ENCODE measurements at regions not wholly inside any gene's neighbourhood (a gene's known extent, or its start where the extent isn't known, plus 50 kb on each side); places are given as distances from the start of the nearest gene placed in this dataset.

DNA sequence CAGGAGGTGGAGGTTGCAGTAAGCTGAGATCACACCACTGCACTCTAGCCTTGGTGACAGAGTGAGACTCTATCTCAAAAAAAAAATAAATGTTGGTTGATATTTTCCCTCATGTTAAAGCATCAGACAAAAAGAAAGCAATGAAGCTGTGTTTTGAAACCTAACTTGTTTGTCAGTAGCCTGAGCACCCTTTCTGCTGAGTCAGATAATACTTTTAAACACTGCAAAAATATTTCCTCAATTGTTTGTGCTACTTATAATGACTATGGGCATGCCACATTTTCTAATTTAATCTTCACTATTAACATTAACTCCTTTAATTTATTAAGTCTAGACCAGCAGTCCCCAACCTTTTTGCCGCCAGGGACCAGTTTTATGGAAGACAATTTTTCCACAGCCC lies 236.3 kb upstream of the AGAP1 start:
- Histone ChIP-seq H3K36me3 (ENCODE audit: control insufficient read depth, insufficient read depth, low read length) (no peaks in the 10 kb centered on the region), H3K9me3 (no peaks in the 10 kb centered on the region), H3K4me1 (no peaks in the 10 kb centered on the region), H3K4me3 (ENCODE audit: low read depth, low read length) (no peak overlapping the region), H3K27me3 (replicated peaks; ENCODE audit: control insufficient read depth, insufficient read depth, low read length) (no peaks in the 10 kb centered on the region)
- no peaks in the 10 kb centered on the region for H3K9me3 Mint-ChIP-seq (ENCODE audit: unreplicated experiment)
- no peaks in the 10 kb centered on the region for H3K36me3 Mint-ChIP-seq (ENCODE audit: insufficient read depth, unreplicated experiment)
- POLR2A ChIA-PET: no interaction called here
- H3K4me1 Mint-ChIP-seq (ENCODE audit: low read depth, unreplicated experiment): no peaks in the 10 kb centered on the region
- H3K27me3 Mint-ChIP-seq (ENCODE audit: insufficient read depth, unreplicated experiment): peaks cover 3% of the 10 kb centered on the region
- no TSS peak for BruUV-seq (replicated peaks)
- no peak overlapping the region for H3K27ac Mint-ChIP-seq (ENCODE audit: unreplicated experiment)
- CTCF ChIA-PET: no interaction called here
- TF ChIP-seq, protein P1, sequence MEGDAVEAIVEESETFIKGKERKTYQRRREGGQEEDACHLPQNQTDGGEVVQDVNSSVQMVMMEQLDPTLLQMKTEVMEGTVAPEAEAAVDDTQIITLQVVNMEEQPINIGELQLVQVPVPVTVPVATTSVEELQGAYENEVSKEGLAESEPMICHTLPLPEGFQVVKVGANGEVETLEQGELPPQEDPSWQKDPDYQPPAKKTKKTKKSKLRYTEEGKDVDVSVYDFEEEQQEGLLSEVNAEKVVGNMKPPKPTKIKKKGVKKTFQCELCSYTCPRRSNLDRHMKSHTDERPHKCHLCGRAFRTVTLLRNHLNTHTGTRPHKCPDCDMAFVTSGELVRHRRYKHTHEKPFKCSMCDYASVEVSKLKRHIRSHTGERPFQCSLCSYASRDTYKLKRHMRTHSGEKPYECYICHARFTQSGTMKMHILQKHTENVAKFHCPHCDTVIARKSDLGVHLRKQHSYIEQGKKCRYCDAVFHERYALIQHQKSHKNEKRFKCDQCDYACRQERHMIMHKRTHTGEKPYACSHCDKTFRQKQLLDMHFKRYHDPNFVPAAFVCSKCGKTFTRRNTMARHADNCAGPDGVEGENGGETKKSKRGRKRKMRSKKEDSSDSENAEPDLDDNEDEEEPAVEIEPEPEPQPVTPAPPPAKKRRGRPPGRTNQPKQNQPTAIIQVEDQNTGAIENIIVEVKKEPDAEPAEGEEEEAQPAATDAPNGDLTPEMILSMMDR (IDR thresholded peaks at IDR 0.05; ENCODE audit: insufficient read depth in 1 of 2, low read depth in 1 of 2, low read length in 1 of 2, severe bottlenecking in 1 of 2, unreplicated experiment in 1 of 2): no peak
- H3K4me3 Mint-ChIP-seq (ENCODE audit: unreplicated experiment): no peak overlapping the region
- no peak for DNase-seq
- intact Hi-C loops (cut with micrococcal nuclease; ENCODE audit: unreplicated experiment): no loop called here

DNA sequence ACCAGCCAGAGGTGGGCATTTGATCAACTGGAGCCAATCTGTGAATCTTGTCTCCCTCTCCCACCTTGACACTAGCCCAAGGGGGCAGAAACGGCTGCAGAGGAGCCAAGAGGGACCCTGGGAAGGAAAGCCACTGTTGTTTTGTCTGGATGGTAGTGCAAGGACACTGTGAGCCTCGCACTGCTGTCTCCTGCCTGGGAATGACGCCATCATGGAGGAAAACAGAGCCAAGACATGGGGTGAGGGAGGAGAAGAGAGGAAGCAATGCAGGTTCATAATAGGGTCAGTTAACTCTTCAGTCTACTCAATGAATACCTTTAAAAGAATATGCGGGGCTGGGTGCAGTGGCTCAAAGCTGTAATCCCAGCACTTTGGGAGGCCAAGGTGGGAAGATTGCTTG lies 231.1 kb upstream of the AGAP1 start:
- Histone ChIP-seq H3K4me1 (peaks cover 7% of the 10 kb centered on the region), H3K9me3 (no peaks in the 10 kb centered on the region), H3K27me3 (replicated peaks; ENCODE audit: control insufficient read depth, insufficient read depth, low read length) (no peaks in the 10 kb centered on the region), H3K4me3 (ENCODE audit: low read depth, low read length) (no peak overlapping the region), H3K36me3 (ENCODE audit: control insufficient read depth, insufficient read depth, low read length) (no peaks in the 10 kb centered on the region)
- Mint-ChIP-seq H3K4me1 (ENCODE audit: low read depth, unreplicated experiment) (no peaks in the 10 kb centered on the region), H3K9me3 (ENCODE audit: unreplicated experiment) (no peaks in the 10 kb centered on the region), H3K36me3 (ENCODE audit: insufficient read depth, unreplicated experiment) (no peaks in the 10 kb centered on the region), H3K27ac (ENCODE audit: unreplicated experiment) (no peak overlapping the region), H3K4me3 (ENCODE audit: unreplicated experiment) (no peak overlapping the region), H3K27me3 (ENCODE audit: insufficient read depth, unreplicated experiment) (no peaks in the 10 kb centered on the region)
- TF ChIP-seq, protein P1 (IDR thresholded peaks at IDR 0.05; ENCODE audit: insufficient read depth in 1 of 2, low read depth in 1 of 2, low read length in 1 of 2, severe bottlenecking in 1 of 2, unreplicated experiment in 1 of 2): no peak
- ChIA-PET CTCF (no interaction called here), POLR2A (interaction anchor here (0.6 kb wide), 1 partner anchor 34 kb away, joined by 5 read pairs; no protein-coding TSS in a partner anchor)
- no TSS peak for BruUV-seq (replicated peaks)
- intact Hi-C loops (cut with micrococcal nuclease; ENCODE audit: unreplicated experiment): loop anchor here (2.0 kb wide), 1 partner anchor 126 kb away; no protein-coding TSS in a partner anchor
- DNase-seq: no peak

DNA sequence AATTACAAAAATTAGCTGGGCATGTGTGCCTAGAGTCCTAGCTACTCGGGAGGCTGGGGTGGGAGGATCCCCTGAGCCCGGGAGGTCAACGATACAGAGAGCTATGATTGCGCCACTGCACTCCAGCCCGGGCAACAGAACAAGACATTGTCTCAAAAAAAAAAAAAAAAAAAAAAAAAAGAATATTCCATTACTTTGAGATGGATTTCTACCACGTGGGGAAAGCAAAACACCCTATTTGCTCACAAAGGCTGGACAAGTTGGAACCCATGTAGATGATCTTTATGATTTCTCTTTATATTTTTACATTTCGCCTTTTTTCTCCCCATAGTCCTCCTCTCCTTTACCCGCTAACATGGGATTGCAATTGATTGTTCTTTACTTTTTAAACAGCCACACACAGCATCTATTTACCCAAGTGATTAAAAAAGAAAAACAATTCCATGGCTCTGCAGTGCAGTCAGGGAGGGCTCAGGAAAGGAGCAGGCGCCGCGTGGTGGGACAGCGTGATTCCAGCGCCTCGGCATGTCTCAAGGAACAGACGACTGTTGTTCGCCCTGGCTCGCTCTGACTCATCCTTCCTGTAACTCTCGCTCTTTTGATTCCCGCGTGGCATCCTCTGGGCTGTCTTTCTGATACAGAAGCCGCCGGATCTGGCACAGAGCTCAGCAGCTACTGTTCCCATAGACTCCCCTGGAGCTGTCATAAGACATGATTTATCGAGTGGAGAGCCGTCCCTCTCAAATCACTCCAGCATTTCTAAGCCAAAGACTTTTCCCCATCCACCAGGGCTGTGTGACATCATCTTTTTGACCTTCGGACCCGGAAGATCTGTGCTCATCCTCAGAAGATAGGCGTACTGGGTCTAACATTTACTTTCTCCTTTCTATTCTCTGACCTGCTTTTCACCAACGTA lies 230.4 kb upstream of the AGAP1 start:
- Histone ChIP-seq H3K4me1 (peaks cover 10% of the 10 kb centered on the region), H3K9me3 (no peaks in the 10 kb centered on the region), H3K4me3 (ENCODE audit: low read depth, low read length) (peak overlapping the region; percentile 31), H3K27me3 (replicated peaks; ENCODE audit: control insufficient read depth, insufficient read depth, low read length) (no peaks in the 10 kb centered on the region), H3K36me3 (ENCODE audit: control insufficient read depth, insufficient read depth, low read length) (no peaks in the 10 kb centered on the region)
- intact Hi-C loops (cut with micrococcal nuclease; ENCODE audit: unreplicated experiment): loop anchor here (1.0 to 2.0 kb wide), 2 partner anchors 92 to 127 kb away; no protein-coding TSS in a partner anchor
- POLR2A ChIA-PET: interaction anchor here (0.6 kb wide), 1 partner anchor 35 kb away, joined by 5 read pairs; no protein-coding TSS in a partner anchor
- no peaks in the 10 kb centered on the region for H3K36me3 Mint-ChIP-seq (ENCODE audit: insufficient read depth, unreplicated experiment)
- H3K27me3 Mint-ChIP-seq (ENCODE audit: insufficient read depth, unreplicated experiment): no peaks in the 10 kb centered on the region
- peaks cover 5% of the 10 kb centered on the region for H3K4me1 Mint-ChIP-seq (ENCODE audit: low read depth, unreplicated experiment)
- peak; percentile 62 to 79 for DNase-seq
- TF ChIP-seq, protein P1 (IDR thresholded peaks at IDR 0.05; ENCODE audit: insufficient read depth in 1 of 2, low read depth in 1 of 2, low read length in 1 of 2, severe bottlenecking in 1 of 2, unreplicated experiment in 1 of 2): no peak
- no peaks in the 10 kb centered on the region for H3K9me3 Mint-ChIP-seq (ENCODE audit: unreplicated experiment)
- H3K27ac Mint-ChIP-seq (ENCODE audit: unreplicated experiment): peak overlapping the region; percentile 92
- H3K4me3 Mint-ChIP-seq (ENCODE audit: unreplicated experiment): peak overlapping the region; percentile 83
- BruUV-seq (replicated peaks): TSS peak; percentile 93
- CTCF ChIA-PET: no interaction called here
